GM18861 (cell line): ENCODE measurements at regions not wholly inside any gene's neighbourhood (a gene's known extent, or its start where the extent isn't known, plus 50 kb on each side); places are given as distances from the start of the nearest gene placed in this dataset.

Source experiments
- ATAC-seq: cut with Tn5 transposase; IDR thresholded peaks from one replicate; pipeline ENCODE4 v1.9.1; 2021; ENCODE audit not compliant: unreplicated experiment

DNA sequence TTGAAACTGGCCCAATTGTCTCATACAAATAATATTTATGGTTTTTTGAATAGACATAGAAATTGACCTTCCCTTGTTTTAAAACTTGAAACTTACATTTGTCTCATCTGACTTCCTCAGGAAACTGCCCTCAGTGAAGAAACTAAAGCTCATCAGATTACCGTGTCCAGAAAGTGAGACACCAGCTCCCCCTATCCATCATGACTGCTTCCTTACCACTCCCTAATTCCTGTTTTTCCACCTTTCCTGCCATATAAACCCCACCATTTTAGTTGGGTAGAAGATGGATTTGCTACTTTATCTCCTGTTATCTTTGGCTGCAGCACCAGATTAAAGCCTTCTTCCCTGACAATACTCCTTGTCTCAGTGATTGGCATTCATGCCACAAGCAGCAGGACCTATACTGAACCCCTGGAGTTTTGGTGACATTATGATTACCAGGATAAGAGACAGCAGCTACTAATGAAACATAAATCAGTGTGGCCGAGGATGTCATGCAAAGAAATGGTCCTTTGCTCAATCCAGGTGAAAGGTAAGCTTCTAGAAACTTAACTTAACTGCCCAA, 1627.6 kb upstream of the ZEB2 start:
- ATAC-seq: no peak

DNA sequence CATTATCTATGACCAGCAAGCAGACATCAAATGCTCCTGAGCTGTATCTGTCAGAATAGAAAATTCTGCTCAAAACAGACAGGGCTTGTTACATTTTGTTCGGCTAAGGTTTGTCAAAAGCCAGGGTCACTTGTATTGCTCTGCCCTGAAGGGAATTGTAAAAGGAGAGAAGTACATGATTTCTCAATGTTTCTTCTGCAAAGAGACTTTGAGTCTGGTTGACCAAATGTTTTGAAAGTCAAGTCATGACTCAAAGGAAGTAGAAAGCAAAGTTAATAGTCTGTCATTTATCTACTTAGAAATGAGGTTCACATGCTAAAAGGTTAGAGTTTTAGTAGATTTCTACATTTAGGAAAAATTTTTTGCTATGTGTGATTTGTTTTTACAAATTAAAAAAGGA, 1624.1 kb upstream of the ZEB2 start:
- no peak for ATAC-seq

DNA sequence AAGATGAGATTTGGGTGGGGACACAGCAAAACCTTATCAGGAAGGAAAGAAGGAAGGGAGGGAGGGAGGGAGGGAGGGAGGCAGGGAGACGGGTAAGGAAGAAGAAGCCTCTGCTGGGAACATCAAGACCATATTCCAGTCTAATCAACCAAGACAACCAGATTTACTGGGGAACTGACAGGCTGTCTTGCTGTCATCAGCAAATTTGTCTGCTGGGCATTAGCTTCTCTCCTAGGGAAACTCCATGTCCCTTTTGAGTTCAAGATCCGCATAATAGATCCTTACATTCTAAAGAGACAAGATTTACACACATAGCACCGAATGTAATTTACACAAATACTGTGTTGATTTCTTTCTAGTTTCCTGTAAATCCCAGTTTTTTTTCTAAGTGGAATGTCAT, 1618.9 kb upstream of the ZEB2 start:
- no peak for ATAC-seq

DNA sequence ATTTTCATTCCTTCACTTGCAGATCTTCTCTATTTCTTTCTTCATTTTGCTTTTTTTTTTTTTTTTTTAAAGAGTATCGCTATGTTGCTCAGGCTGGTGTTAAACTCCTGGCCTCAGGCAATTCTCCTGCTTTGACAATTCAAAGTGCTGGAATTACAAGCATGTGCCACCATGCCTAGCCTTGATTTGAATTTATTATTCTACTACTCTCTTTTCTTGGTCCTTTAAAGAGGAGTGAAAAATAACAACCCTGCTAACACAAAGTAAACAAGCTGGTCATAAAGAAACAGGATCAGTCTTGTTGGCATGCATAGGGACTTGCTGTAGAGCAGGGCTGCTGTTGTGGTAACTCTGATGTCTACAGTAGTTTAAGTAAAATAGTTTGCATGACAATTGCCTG, 1615.3 kb upstream of the ZEB2 start:
- ATAC-seq: no peak

DNA sequence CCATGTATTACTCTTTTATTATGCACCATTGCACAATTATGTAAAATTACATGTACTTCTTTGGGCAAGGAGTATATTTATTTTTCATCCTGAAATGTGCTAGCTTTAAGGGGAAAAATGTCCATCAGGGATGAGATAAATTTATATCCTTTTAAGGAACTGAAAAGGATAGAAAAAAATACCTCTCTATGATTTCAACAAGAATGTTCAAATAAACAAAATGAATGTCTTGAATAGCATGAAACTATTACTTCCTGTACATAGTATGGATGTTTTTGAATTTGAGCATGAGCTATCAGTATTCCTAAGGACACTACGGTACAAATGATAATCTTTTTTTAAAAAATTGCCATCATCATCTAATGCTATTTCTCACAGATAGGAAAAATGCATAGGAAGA, 1611.9 kb upstream of the ZEB2 start:
- no peak for ATAC-seq

DNA sequence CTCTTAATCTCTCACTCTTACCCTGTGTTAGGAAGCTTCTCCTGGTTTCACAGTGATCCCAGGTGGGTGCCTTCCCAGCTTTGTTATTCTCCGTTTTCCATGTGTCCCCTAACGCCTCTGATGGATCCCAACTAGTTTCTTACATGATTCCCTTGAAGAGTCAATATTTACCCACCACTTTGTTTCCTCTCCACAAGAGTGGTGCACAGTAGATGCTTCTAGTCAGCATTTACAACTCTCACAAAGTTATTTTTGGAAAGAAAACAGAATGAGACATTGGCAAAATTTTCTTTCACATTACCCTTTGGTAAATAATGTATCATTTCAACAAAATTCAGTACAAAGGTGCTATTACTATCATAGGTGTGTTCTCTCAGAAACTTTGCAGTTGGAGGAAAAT, 1611.1 kb upstream of the ZEB2 start:
- ATAC-seq: no peak

DNA sequence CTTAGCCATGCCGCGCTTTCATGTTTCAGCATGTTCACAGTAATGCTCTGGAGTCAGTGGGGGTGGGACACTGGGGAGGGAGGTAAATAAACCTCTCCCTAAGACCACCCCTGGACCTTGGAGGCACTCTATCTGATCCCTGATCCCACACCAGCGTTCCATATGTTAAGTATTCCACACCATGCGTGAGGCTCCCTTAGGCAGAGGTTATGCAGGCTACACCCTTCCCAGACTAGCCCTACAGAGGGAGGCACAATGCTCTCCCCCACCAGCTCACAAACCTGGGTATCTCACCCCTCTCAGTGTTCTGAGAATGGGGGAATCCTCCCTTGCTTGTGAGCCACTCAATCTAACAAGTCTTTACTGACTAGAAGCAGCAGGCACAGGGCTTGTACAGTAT, 1610.4 kb upstream of the ZEB2 start:
- ATAC-seq: no peak

DNA sequence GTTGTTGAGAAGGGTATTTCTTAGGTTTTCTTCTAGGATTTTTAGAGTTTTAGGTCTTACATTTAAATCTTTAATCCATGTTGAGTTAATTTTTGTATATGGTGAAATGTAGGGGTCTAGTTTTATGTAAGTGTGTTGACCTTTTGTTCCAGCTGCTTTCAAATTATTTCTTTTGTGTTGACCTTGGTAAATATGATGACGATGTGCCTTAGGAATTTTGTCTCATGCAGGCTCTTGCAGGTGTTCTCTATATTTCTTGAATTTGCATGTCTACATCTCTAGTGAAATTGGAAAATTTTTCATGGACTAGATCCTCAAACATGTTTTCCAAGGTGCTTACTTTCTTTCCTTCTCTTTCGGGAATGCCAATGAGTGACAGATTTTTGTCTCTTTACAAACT, 1609.3 kb upstream of the ZEB2 start:
- ATAC-seq: no peak

DNA sequence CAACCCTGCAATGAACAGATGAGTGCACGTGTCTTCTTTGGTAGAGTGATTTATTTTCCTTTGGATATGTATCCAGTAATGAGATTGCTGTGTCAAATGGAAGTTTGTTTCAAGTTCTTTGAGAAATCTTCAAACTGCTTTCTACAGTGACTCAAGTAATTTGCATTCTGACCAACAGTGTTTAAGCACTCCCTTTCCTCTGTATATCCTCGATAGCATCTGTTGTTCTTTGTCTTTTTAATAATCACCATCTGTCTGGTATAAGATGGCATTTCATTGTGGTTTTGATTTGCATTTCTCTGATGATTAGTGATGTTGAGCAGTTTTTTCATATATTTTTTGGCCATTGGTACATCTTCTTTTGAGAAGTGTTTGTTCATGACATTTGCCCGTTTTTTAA, 1608.3 kb upstream of the ZEB2 start:
- no peak for ATAC-seq

DNA sequence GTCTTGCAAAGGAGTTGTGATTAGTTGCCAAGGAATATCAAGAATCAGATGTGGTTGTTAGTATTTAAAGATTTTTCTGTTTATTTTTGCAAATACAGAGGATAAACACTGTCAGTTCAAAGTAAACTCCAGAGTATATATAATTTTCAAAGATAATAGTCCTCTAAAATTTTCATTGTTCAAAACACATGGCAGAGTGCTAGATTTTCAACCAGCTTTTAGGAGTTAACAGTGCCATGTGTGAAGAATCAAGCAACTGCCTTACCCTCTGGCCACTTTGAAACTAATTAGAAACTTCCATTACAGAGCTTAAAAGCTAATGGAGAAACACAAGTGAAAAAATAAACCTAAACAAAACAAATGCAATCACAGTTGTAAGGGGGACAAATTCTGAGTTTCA, 1605.6 kb upstream of the ZEB2 start:
- no peak for ATAC-seq

DNA sequence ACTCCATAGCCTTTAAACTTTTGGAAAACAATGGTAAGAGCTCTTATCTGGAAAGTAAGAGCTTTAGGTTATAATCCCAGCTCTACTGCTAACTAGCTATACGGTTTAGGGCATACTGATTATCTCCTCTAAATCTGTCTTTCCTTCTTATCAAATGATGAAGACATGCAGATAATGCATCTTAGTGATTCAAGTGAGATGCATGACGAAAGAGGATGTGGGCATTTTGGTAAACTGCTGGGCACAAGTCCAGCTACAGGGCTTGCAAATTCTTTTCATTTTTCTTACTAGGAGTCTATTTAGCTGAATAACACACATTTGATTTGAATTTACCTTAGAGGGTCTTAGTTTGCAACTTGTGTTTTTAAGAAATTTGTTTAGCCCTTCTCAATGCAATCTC, 1604.8 kb upstream of the ZEB2 start:
- ATAC-seq: no peak

DNA sequence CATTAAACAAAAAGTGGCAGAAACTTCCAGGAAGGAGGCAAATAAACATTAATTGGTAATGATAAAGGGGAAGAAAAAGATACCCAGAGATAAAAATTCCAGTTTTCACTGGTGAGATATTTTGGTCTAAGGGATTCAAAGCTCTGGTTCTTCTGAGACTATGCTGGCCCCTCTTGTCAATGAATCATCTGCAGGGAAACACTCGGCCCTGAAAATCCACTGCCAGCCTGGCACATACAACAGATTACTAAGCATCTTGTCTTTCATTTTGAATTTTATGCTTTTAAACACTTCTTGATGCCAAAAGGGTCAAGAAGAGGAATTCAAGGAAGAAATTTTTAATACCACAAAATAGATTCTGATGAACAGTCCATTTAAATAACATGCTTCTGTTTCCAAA, 1603.8 kb upstream of the ZEB2 start:
- no peak for ATAC-seq

DNA sequence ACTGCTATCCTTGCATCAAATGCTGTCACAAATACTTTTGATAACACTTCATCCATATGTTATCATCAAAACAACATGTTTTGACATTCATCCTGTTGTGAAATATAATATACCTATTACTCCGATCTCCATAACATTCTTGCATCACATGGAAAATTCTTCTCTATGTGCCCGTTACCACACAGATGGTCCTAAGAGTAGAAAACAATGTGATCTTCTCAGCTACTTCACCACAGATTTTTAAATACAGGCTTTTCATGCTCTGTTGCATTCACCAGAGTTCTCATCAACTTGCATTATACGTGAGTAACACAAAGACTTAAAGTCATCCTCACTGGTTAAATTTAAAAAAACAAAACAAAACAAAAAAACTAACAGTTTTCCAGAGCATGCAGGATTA, 1603.3 kb upstream of the ZEB2 start:
- ATAC-seq: no peak

DNA sequence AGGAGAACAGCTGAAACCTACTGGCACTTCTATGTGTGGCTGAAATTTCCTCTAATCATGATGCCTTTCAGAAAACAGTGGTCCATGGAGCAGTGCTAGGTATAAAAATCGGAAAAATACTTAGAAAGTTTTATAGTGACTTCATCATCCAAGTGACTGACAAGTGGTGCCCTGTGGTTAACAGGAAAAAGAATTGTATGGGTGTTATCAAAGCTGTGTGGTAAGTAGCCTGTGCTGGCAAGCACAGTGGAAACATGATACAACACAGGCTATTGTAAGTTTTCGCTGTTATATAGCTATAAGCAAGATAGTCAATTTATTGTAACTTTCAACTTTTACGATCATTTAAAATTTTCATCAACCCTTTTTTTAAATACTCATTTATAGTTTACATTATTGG, 1599.7 kb upstream of the ZEB2 start:
- no peak for ATAC-seq

DNA sequence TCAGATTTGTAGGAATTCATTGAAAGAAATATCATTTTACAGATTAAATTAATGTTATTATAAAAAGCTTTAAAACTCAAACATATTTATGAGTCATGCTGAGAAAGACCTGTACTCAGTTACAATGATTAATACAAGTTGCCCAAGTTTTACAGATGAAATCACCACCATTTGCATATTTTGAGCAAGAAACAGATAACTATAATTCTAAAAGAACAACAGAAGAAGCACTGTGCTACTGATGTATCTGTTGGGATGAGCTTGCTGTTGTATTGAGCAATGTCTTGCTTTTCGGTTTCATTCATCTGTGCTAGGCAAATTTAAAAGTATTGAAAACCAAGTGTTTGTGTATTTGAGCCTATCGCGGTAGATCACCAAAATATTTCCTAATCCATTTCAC, 1589.1 kb upstream of the ZEB2 start:
- ATAC-seq: no peak

DNA sequence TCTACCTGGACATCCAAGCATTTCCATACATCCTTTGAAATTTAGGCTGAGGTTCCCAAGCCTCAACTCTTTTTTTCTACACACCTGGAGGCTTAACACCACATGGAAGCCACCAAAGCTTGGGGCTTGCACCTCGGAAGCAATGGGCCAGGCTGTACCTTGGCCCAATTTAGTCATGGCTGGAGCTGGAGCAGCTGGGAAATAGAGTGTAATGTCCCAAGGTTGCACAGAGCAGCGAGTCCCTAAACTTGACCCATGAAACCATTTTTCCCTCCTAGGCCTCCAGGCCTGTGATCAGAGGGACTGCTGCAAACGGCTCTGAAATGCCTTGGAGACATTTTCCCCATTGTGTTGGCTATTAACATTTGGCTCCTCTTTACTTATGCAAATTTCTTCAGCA, 1574.3 kb upstream of the ZEB2 start:
- ATAC-seq: no peak

DNA sequence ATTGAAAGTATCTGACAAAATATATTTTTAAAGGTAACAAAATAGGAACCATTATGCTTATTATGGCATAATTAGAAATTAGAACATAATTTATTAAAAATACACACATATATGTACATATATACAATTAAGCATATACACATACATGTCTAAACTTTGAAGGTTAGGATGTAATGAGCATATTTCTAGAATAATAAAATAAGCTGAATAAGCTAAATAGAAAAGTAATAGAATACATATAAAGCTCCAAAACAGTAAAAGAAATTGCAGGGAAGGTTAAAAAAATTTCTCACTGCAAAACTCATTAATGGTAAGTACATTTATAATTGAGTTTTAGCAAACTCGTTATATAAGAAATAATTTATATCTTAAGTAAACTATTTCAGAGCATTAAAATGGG, 1561.5 kb upstream of the ZEB2 start:
- no peak for ATAC-seq

DNA sequence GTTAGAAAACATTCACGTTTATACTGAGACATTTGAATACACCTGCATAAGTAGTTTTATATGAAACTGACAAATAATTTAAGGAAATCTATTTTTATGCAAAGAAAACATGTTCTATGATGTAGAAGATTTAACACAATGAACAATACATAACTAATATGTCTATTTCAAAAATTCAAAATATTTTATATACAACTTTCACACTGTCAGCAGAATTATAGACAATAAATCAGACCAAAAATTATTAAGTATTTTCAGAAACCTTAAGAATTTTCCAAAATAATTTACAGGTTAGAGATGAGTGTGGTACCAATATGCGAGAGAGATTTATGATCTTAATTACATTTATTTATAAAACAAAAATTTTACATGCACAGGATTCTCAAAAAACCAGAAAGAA, 1561.0 kb upstream of the ZEB2 start:
- ATAC-seq: no peak

DNA sequence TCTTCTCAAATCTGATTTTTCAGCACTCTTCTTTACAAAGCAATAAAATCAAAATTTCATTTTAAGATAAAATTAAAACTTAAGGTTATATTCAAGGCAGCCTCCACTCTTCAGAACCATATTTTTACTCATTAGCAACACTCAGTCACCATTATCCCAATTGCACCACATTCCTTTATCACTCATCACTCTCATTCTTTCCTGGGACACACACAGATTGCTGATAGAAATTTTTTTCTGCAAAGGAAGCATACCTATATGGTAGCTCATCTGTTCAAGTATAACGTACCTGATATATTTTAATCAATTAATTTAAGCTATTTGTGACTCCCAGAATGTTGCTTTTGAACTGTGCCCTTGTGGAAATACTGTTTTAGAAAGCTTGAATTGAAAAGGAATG, 1559.3 kb upstream of the ZEB2 start:
- no peak for ATAC-seq

DNA sequence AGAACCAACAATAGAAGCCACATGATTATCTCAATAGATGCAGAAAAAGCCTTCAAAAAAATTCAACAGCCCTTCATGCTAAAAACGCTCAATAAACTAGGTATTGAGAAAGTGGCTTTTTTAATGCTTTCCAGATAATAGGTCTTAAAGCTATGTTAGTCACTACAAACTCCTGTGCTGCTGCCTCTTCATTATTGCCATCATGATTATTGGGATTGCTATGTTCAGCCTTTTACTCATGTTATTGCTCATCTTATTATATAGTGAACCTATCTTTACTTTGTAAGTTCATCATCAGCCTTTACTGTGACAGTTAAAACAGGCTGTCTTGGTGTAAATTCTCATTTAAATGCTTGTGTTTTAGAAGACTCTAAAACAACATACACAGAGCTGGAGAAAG, 1557.2 kb upstream of the ZEB2 start:
- no peak for ATAC-seq

DNA sequence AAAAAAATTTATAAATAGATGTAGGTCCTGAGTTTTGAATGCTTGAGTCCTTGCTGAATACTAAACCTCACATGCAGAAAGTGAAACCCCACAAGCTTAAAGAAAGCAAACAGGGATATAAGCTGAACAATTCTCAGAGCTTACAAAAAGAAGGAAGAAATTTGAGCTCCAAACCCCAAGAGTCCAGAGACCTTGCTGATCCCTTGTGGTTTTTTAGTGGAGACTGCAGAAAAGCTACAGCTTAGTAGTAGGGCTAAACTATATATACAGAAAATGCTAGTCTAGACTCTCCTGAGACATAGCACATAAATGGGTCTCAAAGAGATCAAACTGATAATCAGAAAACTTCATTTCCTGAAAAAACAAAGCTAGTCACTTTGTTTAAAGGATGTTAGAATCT, 1548.1 kb upstream of the ZEB2 start:
- no peak for ATAC-seq

DNA sequence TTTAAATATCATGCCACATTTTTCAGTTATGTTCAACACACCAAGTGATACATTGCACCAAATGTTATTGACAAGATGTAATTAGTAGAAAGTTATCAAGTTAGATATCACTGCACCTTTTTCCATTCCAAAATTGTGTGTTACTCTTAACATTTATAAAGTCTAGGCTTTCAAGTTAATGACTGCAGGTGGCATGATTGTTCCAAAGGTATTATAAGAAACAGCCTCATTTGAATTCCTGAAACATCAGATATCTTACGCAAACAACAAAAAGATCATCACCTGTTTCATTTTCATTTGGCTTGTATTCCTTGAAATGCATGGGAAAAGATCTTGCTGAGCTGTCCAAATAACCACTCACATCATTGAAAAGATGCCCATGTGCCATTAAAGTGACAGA, 1528.2 kb upstream of the ZEB2 start:
- no peak for ATAC-seq

DNA sequence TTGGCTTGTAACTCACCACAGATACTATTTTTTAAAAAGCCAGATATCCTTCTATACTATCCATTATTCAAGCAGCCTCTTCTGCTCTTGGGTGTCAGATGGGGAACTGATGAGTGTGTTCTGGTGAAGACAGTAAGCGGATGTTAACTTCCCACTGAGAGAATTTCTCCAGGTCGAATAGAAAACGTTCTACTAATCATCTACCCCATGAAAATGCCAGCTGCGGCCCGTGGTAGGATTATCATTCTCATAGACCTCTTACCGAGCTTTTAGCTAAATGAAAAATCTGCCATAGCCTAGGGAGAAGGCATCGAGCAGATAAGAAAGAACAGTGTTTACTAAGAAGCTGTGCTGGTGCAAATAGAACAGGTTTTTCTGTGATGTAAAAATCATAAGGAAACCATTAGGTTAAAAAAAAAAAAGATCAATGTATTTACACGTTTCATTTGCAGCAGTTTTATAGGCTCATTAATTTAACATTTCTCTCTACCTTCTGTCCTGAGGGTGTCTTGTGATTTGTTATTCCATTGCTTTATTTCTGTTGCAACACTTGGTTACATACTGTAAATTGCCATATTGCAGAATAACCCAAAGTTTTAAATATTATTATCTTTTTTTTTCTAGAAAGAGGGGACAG, 1521.5 kb upstream of the ZEB2 start:
- no peak for ATAC-seq

DNA sequence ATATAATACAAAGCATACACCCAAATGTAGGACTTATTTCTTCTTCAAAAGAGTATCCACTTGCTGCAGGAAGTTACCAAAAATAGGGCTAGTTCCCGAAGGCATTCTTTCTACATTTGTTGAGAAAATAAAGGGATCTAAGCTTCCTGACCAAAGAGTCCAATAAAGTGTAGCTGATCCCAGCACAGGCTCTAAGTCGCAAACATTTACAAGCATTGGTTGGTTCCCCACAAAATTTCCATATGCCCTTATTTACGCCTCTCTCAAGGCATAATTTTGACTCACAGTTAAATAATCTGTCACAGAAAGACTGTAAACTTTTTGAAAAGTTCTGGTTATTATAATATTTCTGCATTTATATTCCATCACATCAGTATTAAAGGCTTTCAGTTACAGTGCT, 1520.1 kb upstream of the ZEB2 start:
- no peak for ATAC-seq
